Embryonic facial prominence (tissue), 1 donor: ENCODE measurements at regions not wholly inside any gene's neighbourhood (a gene's known extent, or its start where the extent isn't known, plus 50 kb on each side); places are given as distances from the start of the nearest gene placed in this dataset.
"Not testable (repeated sequence)": the region's sequence is repeated elsewhere in the genome, so short reads cannot be mapped to it uniquely, and the experiment has no call there.

Source experiments
- DNase-seq: peaks from one replicate; pipeline ENCODE4 v3.0.0-alpha.2; 2016; ENCODE audit errors: extremely low spot score

- no peak for DNase-seq
Observed at GRCh38 chr4:82181789-82182188, 192.0 kb downstream of the HNRNPD start.

- DNase-seq = no peak
Observed at GRCh38 chr4:82172186-82172585, 201.6 kb downstream of the HNRNPD start.

GRCh38 chr4:82171531-82172155, 202.1 kb downstream of the HNRNPD start:
- no peak for DNase-seq

GRCh38 chr4:82149750-82150149, 224.0 kb downstream of the HNRNPD start:
- DNase-seq = no peak

- DNase-seq = no peak
Observed at GRCh38 chr4:82145850-82146249, 227.9 kb downstream of the HNRNPD start.

- DNase-seq = no peak
Observed at GRCh38 chr4:82140422-82140821, 233.4 kb downstream of the HNRNPD start.

- DNase-seq = no peak
Observed at GRCh38 chr4:82139287-82139686, 234.5 kb downstream of the HNRNPD start.

GRCh38 chr4:82138374-82138773, 235.4 kb downstream of the HNRNPD start:
- no peak for DNase-seq

GRCh38 chr4:82136161-82136801, 237.5 kb downstream of the HNRNPD start:
- no peak for DNase-seq

GRCh38 chr4:82128355-82128754, 245.4 kb downstream of the HNRNPD start:
- DNase-seq = no peak

GRCh38 chr4:82126512-82127040, 247.2 kb downstream of the HNRNPD start:
- no peak for DNase-seq

- DNase-seq = no peak
Observed at GRCh38 chr4:82125787-82126297, 247.9 kb downstream of the HNRNPD start.

- DNase-seq = no peak
Observed at GRCh38 chr4:82124932-82125786, 248.6 kb downstream of the HNRNPD start.

GRCh38 chr4:82124365-82124764, 249.4 kb downstream of the HNRNPD start:
- DNase-seq = no peak

GRCh38 chr4:82123934-82124333, 249.9 kb downstream of the HNRNPD start:
- no peak for DNase-seq

GRCh38 chr4:82115183-82115582, 258.6 kb downstream of the HNRNPD start:
- DNase-seq = not testable (repeated sequence)

- DNase-seq = no peak
Observed at GRCh38 chr4:82108506-82108905, 265.3 kb downstream of the HNRNPD start.

GRCh38 chr4:82104578-82104977, 269.2 kb downstream of the HNRNPD start:
- DNase-seq = no peak

GRCh38 chr4:82099928-82100579, 273.7 kb downstream of the HNRNPD start:
- DNase-seq = no peak

- DNase-seq = no peak
Observed at GRCh38 chr4:82097504-82097903, 276.3 kb downstream of the HNRNPD start.

- no peak for DNase-seq
Observed at GRCh38 chr4:82090717-82091116, 283.1 kb downstream of the HNRNPD start.

GRCh38 chr4:82084747-82085146, 289.0 kb downstream of the HNRNPD start:
- DNase-seq = no peak
